GM21825 (cell line): ENCODE measurements at regions not wholly inside any gene's neighbourhood (a gene's known extent, or its start where the extent isn't known, plus 50 kb on each side); places are given as distances from the start of the nearest gene placed in this dataset.

ENCODE experiments used
- ATAC-seq: cut with Tn5 transposase; IDR thresholded peaks from one replicate; pipeline ENCODE4 v1.9.1; 2021; ENCODE audit warnings: mild to moderate bottlenecking, moderate library complexity; ENCODE audit not compliant: unreplicated experiment

GRCh38 chr15:45941367-45941766 is 306.5 kb downstream of the SQOR start:
- no peak for ATAC-seq

- peak; percentile 81 for ATAC-seq
Observed at GRCh38 chr15:45943240-45943639, 308.4 kb downstream of the SQOR start.

- no peak for ATAC-seq
Observed at GRCh38 chr15:45946111-45946510, 311.3 kb downstream of the SQOR start.

GRCh38 chr15:45948181-45948621 is 313.4 kb downstream of the SQOR start:
- ATAC-seq: no peak

GRCh38 chr15:45958924-45959323 is 324.1 kb downstream of the SQOR start:
- ATAC-seq: no peak

GRCh38 chr15:45962733-45963132 is 327.9 kb downstream of the SQOR start:
- ATAC-seq: no peak

- no peak for ATAC-seq
Observed at GRCh38 chr15:45970542-45970941, 335.7 kb downstream of the SQOR start.

- no peak for ATAC-seq
Observed at GRCh38 chr15:45980366-45980765, 345.5 kb downstream of the SQOR start.

- ATAC-seq: no peak
Observed at GRCh38 chr15:45981625-45982024, 346.8 kb downstream of the SQOR start.

- no peak for ATAC-seq
Observed at GRCh38 chr15:45991863-45992262, 357.0 kb downstream of the SQOR start.

GRCh38 chr15:45993072-45993471 is 358.2 kb downstream of the SQOR start:
- no peak for ATAC-seq

GRCh38 chr15:45993508-45993907 is 358.7 kb downstream of the SQOR start:
- no peak for ATAC-seq

- ATAC-seq: no peak
Observed at GRCh38 chr15:45995800-45996199, 361.0 kb downstream of the SQOR start.

GRCh38 chr15:46014532-46014931 is 379.7 kb downstream of the SQOR start:
- ATAC-seq: no peak

- ATAC-seq: no peak
Observed at GRCh38 chr15:46034755-46035154, 399.9 kb downstream of the SQOR start.

GRCh38 chr15:46039703-46040102 is 404.9 kb downstream of the SQOR start:
- ATAC-seq: no peak

GRCh38 chr15:46041905-46042304 is 407.1 kb downstream of the SQOR start:
- ATAC-seq: no peak

GRCh38 chr15:46059921-46060594 is 425.2 kb downstream of the SQOR start:
- no peak for ATAC-seq

- ATAC-seq: no peak
Observed at GRCh38 chr15:46061002-46061401, 426.2 kb downstream of the SQOR start.

- no peak for ATAC-seq
Observed at GRCh38 chr15:46077220-46077619, 442.4 kb downstream of the SQOR start.

GRCh38 chr15:46079046-46079445 is 444.2 kb downstream of the SQOR start:
- ATAC-seq: no peak

GRCh38 chr15:46080016-46080415 is 445.2 kb downstream of the SQOR start:
- ATAC-seq: no peak
